ENCODE measurements at regions not wholly inside any gene's neighbourhood (a gene's known extent, or its start where the extent isn't known, plus 50 kb on each side); places are given as distances from the start of the nearest gene placed in this dataset.

DNA sequence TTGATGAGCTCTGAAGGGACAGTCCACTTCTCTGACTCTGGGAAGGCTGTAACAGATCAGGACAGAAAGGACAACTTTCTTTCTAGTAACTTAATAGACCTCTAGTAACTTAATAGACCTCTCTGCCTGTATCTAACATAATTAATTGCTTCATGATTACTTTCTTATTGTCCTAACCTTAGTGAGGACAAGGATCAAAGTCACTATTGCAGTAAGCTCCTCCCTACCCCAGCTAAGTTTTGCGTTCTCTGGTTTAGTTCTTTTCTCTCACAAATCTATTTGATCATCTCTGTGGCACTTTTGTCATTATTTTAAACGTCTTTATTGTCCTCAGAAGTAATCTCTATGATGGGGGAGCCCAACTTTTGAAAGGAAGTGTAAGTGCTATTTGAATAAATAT, 125.5 kb upstream of the UGP2 start:
- TF ChIP-seq EZH2 (IDR thresholded peaks at IDR 0.05; ENCODE audit: borderline replicate concordance, low read depth, low read length, severe bottlenecking): no peak
- TF ChIP-seq, protein P1, sequence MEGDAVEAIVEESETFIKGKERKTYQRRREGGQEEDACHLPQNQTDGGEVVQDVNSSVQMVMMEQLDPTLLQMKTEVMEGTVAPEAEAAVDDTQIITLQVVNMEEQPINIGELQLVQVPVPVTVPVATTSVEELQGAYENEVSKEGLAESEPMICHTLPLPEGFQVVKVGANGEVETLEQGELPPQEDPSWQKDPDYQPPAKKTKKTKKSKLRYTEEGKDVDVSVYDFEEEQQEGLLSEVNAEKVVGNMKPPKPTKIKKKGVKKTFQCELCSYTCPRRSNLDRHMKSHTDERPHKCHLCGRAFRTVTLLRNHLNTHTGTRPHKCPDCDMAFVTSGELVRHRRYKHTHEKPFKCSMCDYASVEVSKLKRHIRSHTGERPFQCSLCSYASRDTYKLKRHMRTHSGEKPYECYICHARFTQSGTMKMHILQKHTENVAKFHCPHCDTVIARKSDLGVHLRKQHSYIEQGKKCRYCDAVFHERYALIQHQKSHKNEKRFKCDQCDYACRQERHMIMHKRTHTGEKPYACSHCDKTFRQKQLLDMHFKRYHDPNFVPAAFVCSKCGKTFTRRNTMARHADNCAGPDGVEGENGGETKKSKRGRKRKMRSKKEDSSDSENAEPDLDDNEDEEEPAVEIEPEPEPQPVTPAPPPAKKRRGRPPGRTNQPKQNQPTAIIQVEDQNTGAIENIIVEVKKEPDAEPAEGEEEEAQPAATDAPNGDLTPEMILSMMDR (IDR thresholded peaks at IDR 0.05; ENCODE audit: borderline replicate concordance, extremely low read depth, low read length, poor library complexity, severe bottlenecking): no peak
